ENCODE measurements at regions not wholly inside any gene's neighbourhood (a gene's known extent, or its start where the extent isn't known, plus 50 kb on each side); places are given as distances from the start of the nearest gene placed in this dataset.

DNA sequence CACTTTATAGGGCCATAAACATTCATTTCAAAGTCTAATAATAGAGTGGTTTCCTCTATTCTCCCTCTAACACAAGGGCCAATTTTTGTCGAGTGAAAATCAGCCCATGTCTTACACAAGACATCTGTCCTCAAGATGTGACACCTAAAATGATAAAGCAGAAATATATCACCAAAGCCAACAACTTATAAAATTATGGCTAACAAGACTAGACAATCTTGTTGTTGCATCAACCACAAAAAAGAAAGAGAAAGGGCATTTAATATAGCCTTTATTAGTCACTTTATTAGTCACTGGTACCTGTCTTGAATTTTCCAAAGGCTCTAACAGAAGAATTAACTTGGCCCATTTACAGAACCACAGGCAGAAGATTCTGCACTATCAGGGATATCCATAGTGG is 161.6 kb downstream of the SMIM20 start:
- no peak overlapping the region for H3K4me3 Mint-ChIP-seq
- peaks cover 32% of the 10 kb centered on the region for H3K4me1 Mint-ChIP-seq
- H3K36me3 Mint-ChIP-seq, result peaks cover 21% of the 10 kb centered on the region
- DNase-seq, result no peak
- H3K27ac Mint-ChIP-seq, result no peak overlapping the region
- H3K9me3 Mint-ChIP-seq, result peaks cover 16% of the 10 kb centered on the region
- no peaks in the 10 kb centered on the region for H3K27me3 Mint-ChIP-seq
- no peak for ATAC-seq (ENCODE audit: low read depth)
- POLR2A ChIA-PET, result interaction anchor here (0.7 to 1.4 kb wide), 3 partner anchors 13 to 243 kb away, joined by 3 to 10 read pairs (median 3); no protein-coding TSS in a partner anchor

DNA sequence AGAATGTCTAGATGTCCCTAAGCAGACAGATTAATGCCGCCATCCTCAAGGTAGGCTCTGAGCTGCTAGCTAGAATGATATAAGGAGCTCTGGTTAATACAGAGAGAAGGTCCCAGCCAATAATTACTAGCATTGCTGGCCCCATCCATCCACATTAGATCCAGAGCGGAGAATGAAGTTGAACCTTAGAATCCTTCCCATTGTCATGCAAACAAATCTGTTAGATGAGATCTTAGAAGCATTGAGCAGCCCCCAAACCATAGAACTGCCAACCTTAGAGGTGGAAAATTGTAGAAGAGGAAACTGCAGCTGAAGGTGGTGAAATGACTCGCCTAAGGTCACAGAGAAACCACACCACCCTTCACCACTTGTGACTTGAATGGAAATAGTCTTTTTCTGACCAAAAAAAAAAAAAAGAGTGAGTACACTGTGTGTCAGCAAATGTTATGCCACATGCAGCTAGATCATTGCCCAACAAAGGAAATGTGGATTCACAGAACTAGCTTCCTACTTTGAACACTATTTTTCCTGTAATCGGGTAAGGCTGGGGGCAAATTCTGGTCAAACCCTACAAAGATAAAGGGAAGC is 162.1 kb downstream of the SMIM20 start:
- Mint-ChIP-seq H3K27me3 (no peaks in the 10 kb centered on the region), H3K27ac (peak overlapping the region; percentile 3), H3K4me3 (peak overlapping the region; percentile 12), H3K9me3 (peaks cover 16% of the 10 kb centered on the region), H3K36me3 (peaks cover 20% of the 10 kb centered on the region), H3K4me1 (peaks cover 37% of the 10 kb centered on the region)
- DNase-seq (no peak), ATAC-seq (ENCODE audit: low read depth) (peak; percentile 85)
- POLR2A ChIA-PET, result interaction anchor here (0.7 to 1.4 kb wide), 4 partner anchors 12 to 243 kb away, joined by 3 to 10 read pairs (median 3); no protein-coding TSS in a partner anchor

DNA sequence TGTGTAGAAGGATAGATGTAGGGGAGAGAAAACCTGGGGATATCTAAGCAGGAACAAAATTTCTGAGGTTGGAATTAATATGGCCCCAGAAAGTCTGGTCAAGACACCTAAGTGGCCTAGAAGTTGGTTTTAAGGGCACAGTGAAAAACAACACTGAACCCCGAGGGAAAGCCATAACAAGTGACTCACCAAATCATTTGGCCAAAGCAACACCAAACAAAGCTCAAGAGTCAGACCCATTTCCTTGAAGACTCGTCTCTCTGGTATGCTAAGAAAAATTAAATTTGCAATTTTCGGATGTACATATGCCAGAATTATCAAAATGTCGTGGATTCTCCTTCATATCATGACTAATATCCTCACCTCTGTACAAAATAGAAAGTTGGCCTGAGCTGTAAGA is 162.9 kb downstream of the SMIM20 start:
- Mint-ChIP-seq H3K36me3 (peaks cover 20% of the 10 kb centered on the region), H3K27ac (peak overlapping the region; percentile 6), H3K27me3 (no peaks in the 10 kb centered on the region), H3K4me3 (no peak overlapping the region), H3K4me1 (peaks cover 43% of the 10 kb centered on the region), H3K9me3 (peaks cover 16% of the 10 kb centered on the region)
- DNase-seq (no peak), ATAC-seq (ENCODE audit: low read depth) (no peak)
- POLR2A ChIA-PET, result interaction anchor here (0.9 to 1.4 kb wide), 2 partner anchors 27 to 120 kb away, joined by 3 read pairs; no protein-coding TSS in a partner anchor

DNA sequence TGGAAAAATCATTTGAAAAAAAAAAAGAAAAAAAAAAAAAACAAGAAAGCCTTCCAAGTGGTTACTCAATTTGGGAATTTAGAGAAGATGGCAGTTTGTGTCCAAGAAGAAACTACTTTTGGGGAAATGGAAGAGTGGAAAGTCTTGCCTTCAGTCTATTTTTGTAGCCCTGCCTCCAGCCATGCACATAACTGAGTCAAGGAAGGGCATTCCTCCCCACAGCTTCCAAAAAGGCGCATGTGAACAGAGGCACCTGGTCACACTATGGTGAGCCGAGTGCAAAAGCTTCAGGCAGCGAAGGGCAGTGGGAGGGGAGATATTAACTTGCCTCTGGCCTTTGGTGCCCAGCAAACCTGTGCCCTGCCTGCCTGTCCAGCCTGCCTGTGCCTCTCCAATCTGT is 163.7 kb downstream of the SMIM20 start:
- H3K4me1 Mint-ChIP-seq, result peaks cover 47% of the 10 kb centered on the region
- H3K9me3 Mint-ChIP-seq, result peaks cover 15% of the 10 kb centered on the region
- H3K4me3 Mint-ChIP-seq, result no peak overlapping the region
- no peak overlapping the region for H3K27ac Mint-ChIP-seq
- POLR2A ChIA-PET, result no interaction called here
- H3K36me3 Mint-ChIP-seq, result peaks cover 20% of the 10 kb centered on the region
- ATAC-seq (ENCODE audit: low read depth) (no peak), DNase-seq (no peak)
- H3K27me3 Mint-ChIP-seq, result no peaks in the 10 kb centered on the region

DNA sequence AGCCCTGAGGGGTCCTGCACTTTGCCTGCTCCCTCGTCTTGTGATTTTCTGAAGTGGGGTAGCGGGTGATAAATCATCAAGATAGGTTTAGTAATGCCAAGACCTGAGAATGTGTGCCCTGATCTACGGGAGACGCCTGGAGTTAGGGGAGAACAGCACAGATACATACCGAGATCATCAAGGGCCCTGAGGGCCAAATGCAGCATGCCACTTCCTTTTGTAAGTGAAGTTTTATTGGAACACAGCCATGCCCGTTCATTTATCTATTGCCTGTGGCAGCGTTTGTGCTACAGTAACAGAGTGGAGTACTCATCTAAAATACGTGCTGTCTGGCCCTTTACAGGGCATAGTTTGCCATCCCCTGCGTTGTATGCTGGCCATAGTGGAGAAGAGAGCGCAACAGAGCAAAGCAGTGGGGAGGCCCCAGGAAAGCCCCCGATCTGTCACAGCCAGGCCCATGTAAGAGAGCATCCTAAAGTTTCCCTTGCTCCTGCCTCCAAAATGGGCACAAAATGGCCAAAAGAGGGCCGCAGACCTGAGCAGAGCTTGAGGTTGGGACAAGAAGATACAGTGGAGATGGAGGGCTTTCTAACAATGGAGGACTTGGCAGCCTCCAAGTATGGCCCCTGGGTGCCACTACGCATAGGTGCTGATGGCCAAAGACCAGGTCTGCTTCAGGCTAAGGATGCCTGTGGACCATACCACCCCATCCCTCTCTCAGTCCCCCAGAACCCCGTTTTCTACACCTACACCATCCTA is 167.0 kb downstream of the SMIM20 start:
- peaks cover 16% of the 10 kb centered on the region for H3K36me3 Mint-ChIP-seq
- no peak overlapping the region for H3K4me3 Mint-ChIP-seq
- H3K9me3 Mint-ChIP-seq, result peaks cover 13% of the 10 kb centered on the region
- H3K4me1 Mint-ChIP-seq, result peaks cover 43% of the 10 kb centered on the region
- H3K27ac Mint-ChIP-seq, result no peak overlapping the region
- ATAC-seq (ENCODE audit: low read depth) (peak; percentile 13), DNase-seq (no peak)
- H3K27me3 Mint-ChIP-seq, result no peaks in the 10 kb centered on the region
- POLR2A ChIA-PET, result no interaction called here

DNA sequence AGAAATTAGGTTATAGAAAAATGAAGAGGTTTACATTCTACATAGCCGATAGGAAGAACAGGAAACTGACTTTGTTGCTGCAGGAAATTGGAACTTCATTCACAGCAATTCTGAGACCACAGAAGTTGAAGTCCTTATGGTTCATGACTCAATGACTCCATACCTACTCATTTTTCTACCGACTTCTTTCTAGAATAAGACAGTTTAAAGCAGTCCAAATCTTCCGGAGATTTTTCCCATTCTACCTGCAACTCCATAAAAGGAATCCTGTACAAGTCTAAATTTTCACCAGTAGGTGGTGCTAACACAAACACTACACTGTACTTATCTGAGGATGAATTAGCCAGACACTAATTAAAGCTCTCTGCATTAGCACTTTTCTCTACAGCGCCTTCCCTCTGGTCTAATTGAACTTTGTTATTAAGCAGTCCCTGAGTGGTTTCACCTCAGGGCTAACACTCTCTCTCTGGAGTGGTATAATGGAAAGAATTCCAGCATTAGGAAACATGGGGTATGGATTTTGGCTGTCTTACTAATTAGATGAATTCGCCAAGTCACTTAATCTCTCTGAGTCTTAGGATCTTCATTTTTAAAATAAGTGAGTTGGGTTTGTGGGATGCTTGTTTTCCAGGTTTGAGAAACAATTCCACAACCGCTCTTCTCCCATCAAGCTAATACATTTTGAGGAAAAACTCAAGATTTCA is 167.9 kb downstream of the SMIM20 start:
- Mint-ChIP-seq H3K4me1 (peaks cover 34% of the 10 kb centered on the region), H3K27me3 (no peaks in the 10 kb centered on the region), H3K27ac (no peak overlapping the region), H3K4me3 (no peak overlapping the region), H3K36me3 (peaks cover 9% of the 10 kb centered on the region), H3K9me3 (peaks cover 7% of the 10 kb centered on the region)
- ATAC-seq (ENCODE audit: low read depth) (peak; percentile 60), DNase-seq (no peak)
- POLR2A ChIA-PET, result interaction anchor here (2.1 kb wide), 1 partner anchor 238 kb away, joined by 10 read pairs; no protein-coding TSS in a partner anchor

DNA sequence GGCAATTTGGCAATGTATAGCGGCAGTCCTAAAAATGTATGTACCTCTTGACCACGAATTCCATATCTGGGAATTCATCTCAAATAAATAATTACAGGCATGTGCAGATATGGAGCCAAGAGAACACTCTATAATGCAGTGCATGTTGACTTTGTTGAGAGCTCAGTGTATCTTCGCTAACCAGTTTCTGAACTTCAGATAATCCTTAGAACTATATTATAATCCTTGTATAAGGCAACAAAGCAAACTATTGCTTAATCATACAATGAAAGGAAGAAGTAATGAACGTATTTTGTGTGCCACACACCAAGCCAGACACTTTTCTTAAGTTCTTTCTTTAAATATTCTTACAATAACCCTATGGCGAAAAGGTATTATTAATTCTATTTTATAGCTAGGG is 168.5 kb downstream of the SMIM20 start:
- peaks cover 30% of the 10 kb centered on the region for H3K4me1 Mint-ChIP-seq
- DNase-seq (no peak), ATAC-seq (ENCODE audit: low read depth) (no peak)
- peaks cover 7% of the 10 kb centered on the region for H3K9me3 Mint-ChIP-seq
- POLR2A ChIA-PET, result interaction anchor here (1.0 to 2.1 kb wide), 2 partner anchors 237 to 242 kb away, joined by 3 to 10 read pairs; no protein-coding TSS in a partner anchor
- H3K4me3 Mint-ChIP-seq, result no peak overlapping the region
- no peaks in the 10 kb centered on the region for H3K27me3 Mint-ChIP-seq
- H3K27ac Mint-ChIP-seq, result no peak overlapping the region
- H3K36me3 Mint-ChIP-seq, result peaks cover 6% of the 10 kb centered on the region

DNA sequence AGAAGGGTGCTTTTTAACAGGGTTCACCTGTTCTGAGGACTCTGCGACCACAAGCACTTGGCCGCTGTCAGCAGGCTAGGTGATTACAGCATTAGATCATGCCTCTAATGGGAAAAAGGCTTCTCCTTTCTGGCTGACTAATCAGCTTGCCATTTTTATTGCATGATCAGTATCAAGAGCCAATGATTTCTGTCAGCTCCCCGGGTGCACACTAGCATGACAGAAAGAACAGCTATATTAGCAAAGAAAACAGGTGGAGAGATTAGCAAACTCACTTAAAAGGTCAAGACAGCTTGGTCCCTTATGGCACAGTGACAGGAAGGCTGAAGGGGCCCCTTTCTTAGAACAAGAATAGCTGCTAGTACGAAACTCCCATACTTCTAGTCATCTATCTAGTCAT is 170.0 kb downstream of the SMIM20 start:
- no peak overlapping the region for H3K4me3 Mint-ChIP-seq
- POLR2A ChIA-PET, result no interaction called here

DNA sequence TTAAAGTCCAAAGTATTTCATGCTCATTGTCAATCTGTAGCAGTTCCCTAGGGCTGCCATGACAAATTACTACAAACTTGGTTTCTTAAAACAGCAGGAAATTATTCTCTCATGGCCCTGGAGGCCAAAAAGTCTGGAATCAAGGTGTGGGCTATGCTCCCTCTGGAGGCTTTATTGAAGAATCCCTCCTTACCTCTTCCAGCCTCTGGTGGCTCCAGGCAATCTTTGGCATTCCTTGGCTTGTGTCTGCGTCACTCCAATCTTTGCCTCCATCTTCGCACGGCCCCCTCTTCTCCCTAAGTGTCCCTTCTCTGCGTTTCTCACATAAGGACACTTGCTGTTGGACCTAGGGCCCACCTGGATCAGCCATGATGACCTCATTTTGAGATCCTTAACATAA is 170.4 kb downstream of the SMIM20 start:
- no peaks in the 10 kb centered on the region for H3K36me3 Mint-ChIP-seq
- H3K9me3 Mint-ChIP-seq, result no peaks in the 10 kb centered on the region
- H3K27ac Mint-ChIP-seq, result no peak overlapping the region
- no peak overlapping the region for H3K4me3 Mint-ChIP-seq
- DNase-seq, result no peak
- peaks cover 39% of the 10 kb centered on the region for H3K4me1 Mint-ChIP-seq
- H3K27me3 Mint-ChIP-seq, result no peaks in the 10 kb centered on the region
- POLR2A ChIA-PET, result no interaction called here
- no peak for ATAC-seq (ENCODE audit: low read depth)

More for the DNA sequence above, 170.0 kb downstream of the SMIM20 start:
- Mint-ChIP-seq H3K4me1 (peaks cover 38% of the 10 kb centered on the region), H3K27me3 (no peaks in the 10 kb centered on the region), H3K9me3 (no peaks in the 10 kb centered on the region), H3K27ac (no peak overlapping the region), H3K36me3 (no peaks in the 10 kb centered on the region)
- ATAC-seq (ENCODE audit: low read depth), result no peak
- DNase-seq, result no peak

DNA sequence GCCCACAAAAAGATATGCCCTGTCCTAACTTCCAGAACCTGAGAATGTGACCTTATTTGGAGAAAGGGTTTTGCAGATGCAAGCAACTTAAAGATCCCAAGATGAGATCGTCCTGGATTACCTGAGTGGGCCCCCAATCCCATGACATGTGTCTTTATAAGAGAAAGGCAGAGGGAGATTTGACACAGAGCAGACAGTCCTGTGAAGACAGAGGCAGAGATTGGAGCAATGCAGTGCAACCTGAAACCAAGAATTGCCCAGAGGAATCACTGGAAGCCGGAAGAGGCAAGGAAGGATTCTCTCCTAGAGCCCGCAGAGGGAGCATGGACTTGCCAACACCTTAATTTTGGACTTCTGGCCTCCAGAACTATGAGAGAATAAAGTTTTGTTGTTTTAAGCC is 171.5 kb downstream of the SMIM20 start:
- ATAC-seq (ENCODE audit: low read depth) (no peak), DNase-seq (no peak)
- POLR2A ChIA-PET, result no interaction called here
- Mint-ChIP-seq H3K27ac (no peak overlapping the region), H3K9me3 (peaks cover 2% of the 10 kb centered on the region), H3K36me3 (peaks cover 2% of the 10 kb centered on the region), H3K27me3 (peaks cover under 1% of the 10 kb centered on the region), H3K4me1 (peaks cover 38% of the 10 kb centered on the region), H3K4me3 (no peak overlapping the region)

DNA sequence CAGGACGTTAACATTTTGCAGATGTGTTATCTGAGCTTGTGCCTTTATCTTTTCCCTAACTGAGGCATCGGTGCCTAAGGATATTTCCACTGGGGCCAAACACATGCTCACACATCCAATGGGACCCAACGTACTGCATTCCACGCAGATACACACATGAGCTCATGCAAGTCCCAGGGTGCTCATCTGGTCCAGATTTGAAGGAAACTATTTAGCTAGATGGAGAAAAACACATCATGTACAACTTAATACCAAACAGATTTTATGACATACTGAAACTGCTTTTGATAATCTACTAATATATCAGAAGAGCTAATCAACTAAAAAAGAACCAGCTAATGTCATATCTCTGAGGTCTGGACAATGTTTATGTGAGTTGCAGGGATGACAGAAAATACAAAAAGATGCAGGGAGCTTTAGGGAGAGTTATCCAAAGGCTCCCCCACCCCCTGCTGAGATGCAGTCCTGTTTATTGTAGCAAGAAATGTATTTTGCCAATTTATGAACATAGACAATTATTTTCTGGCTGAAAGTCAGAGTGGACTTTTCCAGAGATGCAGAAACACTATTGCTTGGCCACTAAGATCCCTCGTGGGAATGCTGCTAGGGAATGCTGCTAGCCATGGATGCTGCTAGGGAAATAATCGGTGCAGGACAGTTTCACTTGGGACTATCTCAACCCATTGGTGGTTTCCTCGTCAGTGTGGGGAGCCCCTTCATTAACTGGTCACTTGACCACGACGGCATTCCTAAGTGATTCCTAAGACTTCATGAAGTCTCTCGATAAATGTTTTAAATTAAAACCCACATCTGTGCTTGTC is 172.8 kb downstream of the SMIM20 start:
- peaks cover 5% of the 10 kb centered on the region for H3K36me3 Mint-ChIP-seq
- H3K27ac Mint-ChIP-seq, result no peak overlapping the region
- H3K4me1 Mint-ChIP-seq, result peaks cover 27% of the 10 kb centered on the region
- H3K27me3 Mint-ChIP-seq, result peaks cover 3% of the 10 kb centered on the region
- peaks cover 7% of the 10 kb centered on the region for H3K9me3 Mint-ChIP-seq
- no peak overlapping the region for H3K4me3 Mint-ChIP-seq
- ATAC-seq (ENCODE audit: low read depth) (no peak), DNase-seq (no peak)
- POLR2A ChIA-PET, result no interaction called here

DNA sequence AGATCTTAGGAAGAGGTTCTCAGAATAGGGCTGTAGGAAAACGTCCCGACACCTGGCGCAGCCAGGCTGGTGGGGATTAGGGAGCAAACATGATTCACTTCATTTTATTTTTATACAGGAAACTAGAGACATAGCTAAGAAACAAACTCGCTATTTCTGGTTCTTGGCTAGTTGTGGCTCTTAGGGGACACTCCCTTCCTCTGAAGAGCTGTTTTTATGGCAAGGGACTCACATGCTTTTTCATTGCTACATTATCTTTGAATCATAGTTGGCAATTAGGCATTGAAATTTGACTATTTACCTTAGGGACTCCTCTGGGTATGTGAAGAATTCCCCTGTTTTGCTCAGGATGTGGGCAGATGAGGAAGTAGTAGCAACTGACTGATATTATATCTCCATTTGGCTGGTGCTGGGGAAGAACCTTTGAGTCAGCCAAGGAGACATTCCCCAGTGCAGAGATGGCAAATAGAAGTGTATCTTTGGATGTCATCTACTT is 174.5 kb downstream of the SMIM20 start:
- H3K4me1 Mint-ChIP-seq, result peaks cover 26% of the 10 kb centered on the region
- H3K4me3 Mint-ChIP-seq, result no peak overlapping the region
- H3K27me3 Mint-ChIP-seq, result peaks cover 3% of the 10 kb centered on the region
- POLR2A ChIA-PET, result interaction anchor here (0.5 to 0.6 kb wide), 2 partner anchors 13 to 211 kb away, joined by 3 read pairs; no protein-coding TSS in a partner anchor
- DNase-seq (no peak), ATAC-seq (ENCODE audit: low read depth) (peak; percentile 65)
- H3K9me3 Mint-ChIP-seq, result peaks cover 11% of the 10 kb centered on the region
- peaks cover 5% of the 10 kb centered on the region for H3K36me3 Mint-ChIP-seq
- peak overlapping the region; percentile 21 for H3K27ac Mint-ChIP-seq

DNA sequence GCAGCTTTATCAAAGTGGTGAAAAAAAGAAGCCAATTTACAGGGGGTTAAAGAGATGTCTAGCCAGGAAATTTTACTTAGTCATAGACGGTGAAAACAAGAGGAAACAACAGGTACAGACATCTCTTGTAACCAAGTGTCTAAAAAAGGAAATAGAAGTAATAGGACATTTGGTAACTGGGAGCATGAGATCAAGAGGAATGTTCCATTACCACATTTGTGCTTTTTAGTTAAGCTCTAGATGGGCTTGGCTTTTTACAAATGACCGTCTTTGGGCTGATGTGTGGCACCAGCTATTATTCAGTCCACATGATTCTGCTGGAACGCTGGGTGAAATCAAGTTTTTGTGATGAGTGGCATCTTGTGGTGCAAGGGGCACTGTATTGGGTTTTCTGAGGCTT is 179.5 kb downstream of the SMIM20 start:
- peaks cover 10% of the 10 kb centered on the region for H3K36me3 Mint-ChIP-seq
- H3K27me3 Mint-ChIP-seq, result peaks cover 5% of the 10 kb centered on the region
- no peak for ATAC-seq (ENCODE audit: low read depth)
- POLR2A ChIA-PET, result no interaction called here
- peaks cover 28% of the 10 kb centered on the region for H3K9me3 Mint-ChIP-seq
- peaks cover 12% of the 10 kb centered on the region for H3K4me1 Mint-ChIP-seq
- DNase-seq, result no peak
- no peak overlapping the region for H3K27ac Mint-ChIP-seq
- no peak overlapping the region for H3K4me3 Mint-ChIP-seq
